HG03060 (cell line): ENCODE measurements at regions not wholly inside any gene's neighbourhood (a gene's known extent, or its start where the extent isn't known, plus 50 kb on each side); places are given as distances from the start of the nearest gene placed in this dataset.

Experiments used
- ATAC-seq: cut with Tn5 transposase; IDR thresholded peaks from one replicate; pipeline ENCODE4 v1.9.1; 2021; ENCODE audit warnings: low read depth, moderate number of reproducible peaks; ENCODE audit not compliant: unreplicated experiment

- no peak for ATAC-seq
Observed at GRCh38 chr1:5371270-5371669, 621.0 kb downstream of the NPHP4 start.

- ATAC-seq = no peak
Observed at GRCh38 chr1:5370311-5370710, 621.9 kb downstream of the NPHP4 start.

- ATAC-seq = no peak
Observed at GRCh38 chr1:5369223-5369622, 623.0 kb downstream of the NPHP4 start.

- ATAC-seq = no peak
Observed at GRCh38 chr1:5368201-5368600, 624.0 kb downstream of the NPHP4 start.

- ATAC-seq = no peak
Observed at GRCh38 chr1:5367306-5367705, 624.9 kb downstream of the NPHP4 start.

- ATAC-seq = no peak
Observed at GRCh38 chr1:5365751-5366150, 626.5 kb downstream of the NPHP4 start.

- ATAC-seq = no peak
Observed at GRCh38 chr1:5364591-5364990, 627.6 kb downstream of the NPHP4 start.

- ATAC-seq = no peak
Observed at GRCh38 chr1:5354681-5355080, 637.5 kb downstream of the NPHP4 start.

- ATAC-seq = no peak
Observed at GRCh38 chr1:5351366-5351765, 640.9 kb downstream of the NPHP4 start.

GRCh38 chr1:5349526-5349925 is 642.7 kb downstream of the NPHP4 start:
- no peak for ATAC-seq

GRCh38 chr1:5348732-5349465 is 643.3 kb downstream of the NPHP4 start:
- no peak for ATAC-seq

GRCh38 chr1:5347726-5348125 is 644.5 kb downstream of the NPHP4 start:
- ATAC-seq = no peak

- ATAC-seq = no peak
Observed at GRCh38 chr1:5345556-5345955, 646.7 kb downstream of the NPHP4 start.

- no peak for ATAC-seq
Observed at GRCh38 chr1:5343256-5344020, 648.8 kb downstream of the NPHP4 start.

- no peak for ATAC-seq
Observed at GRCh38 chr1:5342830-5343229, 649.4 kb downstream of the NPHP4 start.

- ATAC-seq = no peak
Observed at GRCh38 chr1:5342172-5342571, 650.1 kb downstream of the NPHP4 start.

GRCh38 chr1:5341471-5341870 is 650.8 kb downstream of the NPHP4 start:
- ATAC-seq = no peak

- no peak for ATAC-seq
Observed at GRCh38 chr1:5340560-5341130, 651.6 kb downstream of the NPHP4 start.

GRCh38 chr1:5338466-5338865 is 653.8 kb downstream of the NPHP4 start:
- no peak for ATAC-seq

GRCh38 chr1:5333291-5333690 is 658.9 kb downstream of the NPHP4 start:
- no peak for ATAC-seq

GRCh38 chr1:5331101-5331500 is 661.1 kb downstream of the NPHP4 start:
- ATAC-seq = no peak
